G401.6 (cell line): ENCODE measurements at regions not wholly inside any gene's neighbourhood (a gene's known extent, or its start where the extent isn't known, plus 50 kb on each side); places are given as distances from the start of the nearest gene placed in this dataset.
"Not testable (repeated sequence)": the region's sequence is repeated elsewhere in the genome, so short reads cannot be mapped to it uniquely, and the experiment has no call there.

Experiments used
- FAIRE-seq: peaks from 2 replicates; lab custom pipeline; 2012; peaks lifted over from hg19 to GRCh38; lab: Jason Lieb, UNC

GRCh38 chr7:55702831-55703230 lies 130.5 kb upstream of the VOPP1 start:
- not testable (repeated sequence) for FAIRE-seq

GRCh38 chr7:55699450-55699842 lies 127.1 kb upstream of the VOPP1 start:
- FAIRE-seq: not testable (repeated sequence)

DNA sequence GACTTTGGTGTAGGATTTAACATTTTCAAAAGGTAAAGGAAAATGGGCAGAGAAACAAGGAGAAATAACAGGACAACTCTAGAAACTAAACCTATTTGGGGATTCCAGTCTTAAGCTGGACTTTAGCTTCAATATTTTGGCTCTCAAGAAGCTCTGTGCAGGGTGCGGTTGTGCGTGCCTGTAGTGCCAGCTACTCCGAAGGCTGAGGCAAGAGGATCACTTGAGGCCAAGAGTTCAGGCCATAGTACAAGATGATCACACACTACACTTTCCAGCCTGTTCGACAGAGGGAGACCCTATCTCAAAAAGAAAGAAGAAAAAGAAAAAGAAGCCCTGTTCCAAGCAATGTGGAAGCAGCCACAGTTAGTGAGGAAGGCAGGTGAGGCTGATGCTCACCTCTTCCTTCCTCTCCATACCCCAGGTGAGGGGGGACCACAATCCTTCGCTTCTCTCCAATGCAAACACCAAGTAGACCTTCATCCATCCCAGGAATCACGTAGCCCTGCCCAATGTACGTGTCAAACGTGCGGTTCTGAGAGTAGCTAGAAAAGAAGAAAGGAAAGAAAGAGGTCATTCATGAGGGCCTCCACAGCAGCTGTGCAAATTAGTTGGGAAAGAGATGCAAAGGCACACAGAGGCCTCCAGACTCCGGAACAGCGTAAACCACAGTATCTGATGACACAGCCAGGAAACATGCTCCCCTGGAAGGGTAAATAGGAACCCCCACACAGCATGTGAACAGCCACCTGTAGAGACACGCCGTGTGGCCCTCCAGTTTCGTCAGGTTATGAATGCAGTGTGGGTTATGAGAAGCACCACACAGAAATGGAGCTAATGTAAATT lies 126.5 kb upstream of the VOPP1 start:
- FAIRE-seq: not testable (repeated sequence)

- not testable (repeated sequence) for FAIRE-seq
These were observed 123.8 kb upstream of the VOPP1 start for GRCh38 chr7:55695893-55696701.

DNA sequence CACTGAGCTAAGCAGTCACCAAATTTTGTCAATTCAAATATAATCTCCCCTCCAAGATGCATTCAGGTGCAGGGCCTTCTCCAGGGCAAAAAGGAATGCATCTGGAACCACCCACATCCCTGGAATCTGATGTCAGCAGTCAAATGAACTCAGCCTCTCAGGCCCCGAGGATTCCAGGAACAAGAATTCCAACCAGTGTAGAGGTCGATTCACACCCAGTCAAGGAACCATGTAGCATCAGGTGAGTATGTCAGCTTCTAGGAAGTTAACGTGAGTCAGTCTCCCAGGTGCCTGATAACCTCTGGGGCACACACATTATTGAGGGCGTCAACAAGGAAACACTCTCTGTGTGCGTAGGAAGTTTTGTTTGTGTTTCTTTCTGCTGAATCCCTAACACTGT lies 122.2 kb upstream of the VOPP1 start:
- not testable (repeated sequence) for FAIRE-seq

DNA sequence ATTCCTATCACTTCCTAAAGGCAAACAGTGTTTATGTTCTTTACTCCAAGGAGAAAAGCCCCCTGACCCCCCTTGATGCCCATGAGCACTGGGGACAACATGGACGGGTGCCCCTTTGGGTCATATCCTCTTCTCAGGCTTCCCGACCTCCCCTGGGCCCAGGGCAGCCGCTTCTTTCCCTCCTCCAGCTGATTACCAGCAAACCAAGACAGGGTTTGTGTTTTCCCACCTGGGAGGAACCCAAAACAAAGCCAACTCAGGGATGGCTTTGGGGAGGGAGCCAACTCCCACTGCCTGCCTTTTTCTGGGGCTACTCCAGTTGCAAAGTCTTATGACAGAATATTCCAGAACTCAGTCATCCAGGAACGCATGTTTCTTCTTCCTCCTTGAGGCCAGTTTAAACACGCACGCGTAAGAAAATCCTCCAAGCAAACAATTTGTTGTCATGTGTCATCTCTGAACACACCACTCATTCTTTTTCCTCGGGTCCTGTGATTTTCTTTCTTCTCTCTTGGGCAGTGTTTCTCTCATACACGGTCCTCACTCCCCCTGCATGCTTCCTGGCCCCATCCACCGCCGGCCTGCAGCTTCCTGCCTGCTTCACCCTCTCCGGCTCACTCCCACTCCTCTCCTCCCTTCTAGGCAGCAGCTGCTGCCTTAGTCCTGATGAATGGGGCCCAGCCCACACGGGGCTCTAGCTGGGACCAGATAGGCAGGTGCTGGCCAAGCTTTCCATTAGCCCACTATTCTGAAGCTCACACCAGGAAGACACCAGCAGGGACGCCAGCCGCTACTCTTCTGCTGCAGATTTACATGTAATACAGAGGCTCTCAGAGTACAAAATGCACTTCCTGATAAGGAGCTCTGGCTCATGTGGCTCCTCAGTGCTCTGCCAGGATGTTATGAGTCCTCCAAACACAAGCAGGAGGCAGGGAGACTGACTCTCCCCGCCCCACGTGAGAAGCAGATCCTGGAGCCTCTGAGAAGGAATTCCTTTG lies 116.7 kb upstream of the VOPP1 start:
- not testable (repeated sequence) for FAIRE-seq

DNA sequence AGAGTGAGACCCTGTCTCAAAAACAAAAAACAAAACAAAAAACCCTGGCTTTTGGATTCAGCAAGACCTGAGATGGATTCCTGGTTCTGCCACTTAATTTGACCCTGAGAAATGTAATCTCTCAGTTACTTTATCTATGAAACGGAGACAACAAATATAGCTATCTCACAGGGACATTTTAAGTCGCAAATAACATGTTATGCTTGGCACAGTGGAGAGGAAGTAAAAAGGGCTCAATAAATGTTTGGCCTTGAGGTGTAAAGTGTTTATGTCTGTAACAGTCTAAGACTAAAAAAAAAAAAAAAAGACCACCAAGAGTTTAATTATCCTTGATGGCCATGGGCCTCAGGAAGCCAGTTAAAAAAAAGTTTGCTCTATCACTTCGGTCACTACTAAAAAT lies 116.0 kb upstream of the VOPP1 start:
- FAIRE-seq: not testable (repeated sequence)

DNA sequence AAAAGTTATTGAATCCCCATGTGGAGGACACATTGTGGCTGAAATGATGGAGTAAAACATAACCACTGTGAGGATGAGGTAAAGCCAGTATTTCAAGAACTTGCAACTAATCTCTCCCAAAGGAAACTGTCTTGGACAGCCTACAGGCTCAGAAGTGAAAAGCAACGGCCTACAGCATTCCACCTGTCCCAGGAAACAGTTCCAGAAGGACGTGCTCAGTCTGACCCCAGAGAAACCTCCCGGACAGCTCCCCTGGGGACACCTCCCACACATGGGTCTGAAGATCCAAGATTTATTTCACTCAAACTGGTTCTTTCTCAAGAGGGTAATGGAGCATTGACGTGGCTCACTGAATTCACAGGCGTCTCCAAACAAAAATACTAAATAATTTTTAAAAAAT lies 115.0 kb upstream of the VOPP1 start:
- FAIRE-seq: not testable (repeated sequence)

- not testable (repeated sequence) for FAIRE-seq
These were observed 114.5 kb upstream of the VOPP1 start for GRCh38 chr7:55686771-55687170.

DNA sequence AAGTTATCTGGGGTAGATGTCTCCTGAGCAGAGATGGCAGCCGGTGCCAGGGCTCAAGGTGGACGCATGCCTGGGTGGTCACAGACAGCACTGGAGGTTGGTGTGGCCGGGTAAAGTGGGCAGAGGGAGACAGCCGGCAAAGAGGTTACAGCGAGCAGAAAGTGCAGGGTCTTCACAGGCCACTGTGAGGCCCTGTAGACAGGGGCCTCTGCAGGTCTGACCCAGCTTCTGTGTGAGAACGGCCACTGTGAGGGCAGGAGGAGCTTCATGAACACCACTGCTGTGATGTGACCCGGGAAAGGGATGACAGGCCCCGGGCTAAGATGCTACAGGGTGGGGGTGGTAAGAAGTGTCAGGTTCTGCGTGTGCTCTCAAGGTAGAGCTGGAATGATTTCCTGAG lies 111.2 kb upstream of the VOPP1 start:
- FAIRE-seq: not testable (repeated sequence)

DNA sequence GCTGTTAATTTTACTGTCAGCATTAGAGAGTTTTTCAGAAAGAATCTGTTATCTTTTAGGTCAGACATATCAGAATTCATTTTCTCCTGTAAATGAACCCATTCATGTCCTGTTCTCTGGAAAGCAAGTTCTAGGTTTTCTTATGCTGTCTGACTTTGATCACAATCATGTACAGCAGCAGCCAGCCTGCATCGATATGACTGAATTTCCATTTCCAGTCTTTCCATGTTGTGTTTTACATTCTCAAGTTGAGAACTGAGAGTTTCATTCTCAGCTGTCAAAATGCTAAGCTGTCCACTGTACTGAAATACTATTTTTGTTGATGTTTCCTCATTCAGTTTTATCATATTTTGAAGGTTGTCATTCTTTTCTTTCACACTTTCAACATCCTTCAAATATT lies 103.3 kb upstream of the VOPP1 start:
- FAIRE-seq: not testable (repeated sequence)

- FAIRE-seq: not testable (repeated sequence)
These were observed 101.2 kb upstream of the VOPP1 start for GRCh38 chr7:55673525-55673924.

DNA sequence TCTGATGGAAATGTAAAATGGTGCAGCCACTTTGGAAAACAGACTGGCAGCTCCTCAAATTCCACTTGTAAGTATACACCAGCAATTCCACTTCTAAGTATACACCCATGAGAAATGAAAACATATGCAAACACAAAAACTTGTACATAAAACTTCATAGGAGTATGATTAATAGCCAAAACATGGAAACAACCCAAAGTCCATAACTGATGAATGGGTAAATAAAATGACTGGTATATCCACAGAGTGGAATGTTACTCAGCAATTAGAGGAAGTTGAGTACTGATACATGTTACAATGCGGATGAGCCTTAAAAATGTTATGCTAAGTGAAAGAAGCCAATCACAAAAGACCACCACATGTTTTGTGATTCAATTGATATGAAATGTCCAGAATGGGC lies 99.8 kb upstream of the VOPP1 start:
- FAIRE-seq: not testable (repeated sequence)

GRCh38 chr7:55657654-55658053 lies 85.4 kb upstream of the VOPP1 start:
- no peak for FAIRE-seq

DNA sequence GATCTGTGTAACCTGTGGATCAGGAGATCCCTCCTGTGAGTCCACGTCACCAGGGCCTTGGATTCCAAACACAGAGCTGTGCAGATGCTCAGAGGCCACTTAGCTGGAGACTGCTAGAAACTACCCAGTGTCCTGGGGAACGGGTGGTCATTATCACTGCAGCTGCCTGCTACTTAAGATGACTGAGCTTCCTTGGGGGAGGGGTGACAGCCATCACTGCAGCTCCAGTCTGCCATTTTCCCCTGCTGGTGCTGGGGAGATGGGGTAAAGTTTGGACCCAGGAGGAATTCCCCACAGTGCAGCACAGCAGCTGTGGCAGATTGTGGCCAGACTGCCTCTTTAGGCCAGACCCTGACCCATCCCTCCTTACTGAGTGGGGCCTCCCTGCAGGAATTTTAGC lies 78.8 kb upstream of the VOPP1 start:
- no peak for FAIRE-seq

DNA sequence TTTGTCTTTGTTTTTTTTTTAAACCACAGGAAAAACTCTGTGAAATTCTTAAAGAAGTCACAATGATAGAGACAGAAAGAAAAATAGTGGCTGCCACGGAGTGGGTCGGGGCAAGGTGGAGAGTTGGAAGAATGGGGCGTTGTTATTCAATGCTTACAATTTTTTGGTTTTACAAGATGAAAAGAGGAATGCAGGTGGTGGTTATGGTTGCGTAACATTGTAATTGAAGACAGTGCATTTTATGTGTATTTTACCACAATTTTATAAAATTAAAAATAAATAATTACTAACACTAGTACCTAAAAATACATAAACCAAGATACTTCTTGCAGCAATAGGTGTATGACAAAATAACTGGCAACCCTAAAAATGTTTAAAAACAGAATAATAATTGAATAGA lies 76.9 kb upstream of the VOPP1 start:
- FAIRE-seq: no peak

- no peak for FAIRE-seq
These were observed 72.3 kb upstream of the VOPP1 start for GRCh38 chr7:55644567-55644966.

GRCh38 chr7:55642266-55642665 lies 70.0 kb upstream of the VOPP1 start:
- no peak for FAIRE-seq

GRCh38 chr7:55641811-55642210 lies 69.5 kb upstream of the VOPP1 start:
- FAIRE-seq: no peak

DNA sequence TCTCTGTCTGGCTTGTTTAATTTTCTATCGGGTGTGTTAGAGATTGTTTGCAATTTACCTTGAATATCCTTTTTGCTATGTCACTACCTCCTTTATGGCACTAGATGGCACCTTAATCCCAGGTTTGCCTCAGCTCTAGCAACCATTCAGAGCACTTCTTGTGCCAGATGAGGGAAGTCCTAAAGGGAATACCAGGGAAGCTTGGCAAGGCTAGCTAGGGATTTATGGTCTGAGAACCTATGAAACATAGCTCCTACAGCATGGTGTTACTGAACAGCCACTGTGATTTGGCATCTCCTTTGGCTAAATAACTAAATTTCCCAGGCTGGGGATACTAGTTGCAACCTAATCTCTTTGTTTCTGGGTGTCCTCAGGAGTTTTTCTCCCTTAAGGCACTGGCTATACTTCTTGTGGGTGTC lies 69.0 kb upstream of the VOPP1 start:
- peak; percentile 88 for FAIRE-seq

- FAIRE-seq: no peak
These were observed 67.3 kb upstream of the VOPP1 start for GRCh38 chr7:55639640-55640039.

GRCh38 chr7:55629051-55629677 lies 56.9 kb upstream of the VOPP1 start:
- no peak for FAIRE-seq
